H9 (cell line): ENCODE measurements at regions not wholly inside any gene's neighbourhood (a gene's known extent, or its start where the extent isn't known, plus 50 kb on each side); places are given as distances from the start of the nearest gene placed in this dataset.

Source experiments
- DNase-seq: peaks from one replicate; pipeline ENCODE4 v3.0.0-alpha.2; 2017
- H2AFZ ChIP-seq: one replicate; pipeline ENCODE4 v1.6.1; 2013; ENCODE audit warnings: mild to moderate bottlenecking, low read length, control low read depth, moderate library complexity
- H2AK5ac ChIP-seq: 2 replicates; pipeline ENCODE4 v1.6.1; 2013; ENCODE audit warnings: low read length, control low read depth, mixed read lengths; ENCODE audit not compliant: insufficient read length
- H2BK120ac ChIP-seq: one replicate; pipeline ENCODE4 v1.6.1; 2013; ENCODE audit warnings: low read depth, mild to moderate bottlenecking, low read length, control low read depth, inconsistent platforms; ENCODE audit not compliant: poor library complexity, severe bottlenecking
- H2BK12ac ChIP-seq: 2 replicates; pipeline ENCODE4 v1.6.1; 2013; ENCODE audit warnings: low read length, control low read depth, mixed read lengths, low read depth; ENCODE audit not compliant: insufficient read length
- H2BK15ac ChIP-seq: 2 replicates; pipeline ENCODE4 v1.6.1; 2013; ENCODE audit warnings: low read depth, low read length, control low read depth
- H2BK20ac ChIP-seq: one replicate; pipeline ENCODE4 v1.6.1; 2013; ENCODE audit warnings: low read depth, mild to moderate bottlenecking, low read length, control low read depth, inconsistent platforms; ENCODE audit not compliant: poor library complexity, severe bottlenecking
- H2BK5ac ChIP-seq: 2 replicates; pipeline ENCODE4 v1.6.1; 2013; ENCODE audit warnings: low read length, control low read depth, mixed read lengths; ENCODE audit not compliant: insufficient read length
- H3K14ac ChIP-seq: 2 replicates; pipeline ENCODE4 v1.6.1; 2013; ENCODE audit warnings: low read length, control low read depth; ENCODE audit not compliant: insufficient read depth
- H3K18ac ChIP-seq: 2 replicates; pipeline ENCODE4 v1.6.1; 2013; ENCODE audit warnings: low read depth, mild to moderate bottlenecking, mixed read lengths, low read length, control low read depth; ENCODE audit not compliant: insufficient read length
- H3K23ac ChIP-seq: 2 replicates; pipeline ENCODE4 v1.6.1; 2013; ENCODE audit warnings: low read length, control low read depth, mixed read lengths, low read depth; ENCODE audit not compliant: insufficient read length
- H3K23me2 ChIP-seq: 2 replicates; pipeline ENCODE4 v1.6.1; 2013; ENCODE audit warnings: low read depth, mild to moderate bottlenecking, mixed read lengths, low read length, control low read depth; ENCODE audit not compliant: insufficient read length, poor library complexity, severe bottlenecking
- H3K27ac ChIP-seq: 2 replicates; pipeline ENCODE4 v1.5.1; 2013; ENCODE audit warnings: low read length, control low read depth, mixed read lengths, low read depth; ENCODE audit not compliant: insufficient read length
- H3K27me3 ChIP-seq: 2 replicates; pipeline ENCODE4 v1.6.1; 2013; ENCODE audit warnings: low read length, control low read depth, inconsistent platforms; ENCODE audit not compliant: insufficient read depth
- H3K4ac ChIP-seq: 2 replicates; pipeline ENCODE4 v1.6.1; 2013; ENCODE audit warnings: low read depth, mild to moderate bottlenecking, control low read depth, inconsistent platforms, low read length, moderate library complexity
- H3K4me1 ChIP-seq: 2 replicates; pipeline ENCODE4 v1.6.1; 2013; ENCODE audit warnings: low read length, control low read depth, inconsistent platforms; ENCODE audit not compliant: insufficient read depth
- H3K4me2 ChIP-seq: 2 replicates; pipeline ENCODE4 v1.6.1; 2013; ENCODE audit warnings: low read length, control low read depth, mixed read lengths; ENCODE audit not compliant: insufficient read length, insufficient read depth
- H3K56ac ChIP-seq: 2 replicates; pipeline ENCODE4 v1.6.1; 2013; ENCODE audit warnings: low read depth, mild to moderate bottlenecking, mixed read lengths, low read length, control low read depth; ENCODE audit not compliant: insufficient read length
- H3K79me1 ChIP-seq: 2 replicates; pipeline ENCODE4 v1.6.1; 2013; ENCODE audit warnings: low read depth, mild to moderate bottlenecking, moderate library complexity, low read length, control low read depth, inconsistent platforms; ENCODE audit not compliant: insufficient read depth, poor library complexity, severe bottlenecking
- H3K79me2 ChIP-seq: 2 replicates; pipeline ENCODE4 v1.6.1; 2013; ENCODE audit warnings: low read length, control low read depth, inconsistent platforms; ENCODE audit not compliant: insufficient read depth
- H3K9ac ChIP-seq: 2 replicates; pipeline ENCODE4 v1.6.1; 2013; ENCODE audit warnings: low read length, control low read depth, mixed read lengths; ENCODE audit not compliant: insufficient read length; ENCODE audit errors: extremely low read depth
- H3K9me3 ChIP-seq: one replicate; pipeline ENCODE4 v1.6.1; 2013; ENCODE audit warnings: low read depth, low read length, inconsistent platforms; ENCODE audit not compliant: control insufficient read depth
- H3T11ph ChIP-seq: one replicate; pipeline ENCODE4 v1.6.1; 2013; ENCODE audit warnings: mild to moderate bottlenecking, low read length, control low read depth, inconsistent platforms
- H4K20me1 ChIP-seq: one replicate; pipeline ENCODE4 v1.6.1; 2013; ENCODE audit not compliant: control insufficient read depth, insufficient read length, insufficient read depth
- H4K5ac ChIP-seq: 2 replicates; pipeline ENCODE4 v1.6.1; 2013; ENCODE audit warnings: low read depth, mild to moderate bottlenecking, mixed read lengths, low read length, control low read depth; ENCODE audit not compliant: insufficient read length
- H4K8ac ChIP-seq: replicated peaks from 2 replicates; pipeline ENCODE4 v1.6.1; 2013; ENCODE audit warnings: low read length, control low read depth, mixed read lengths, low read depth; ENCODE audit not compliant: insufficient read length
- H4K91ac ChIP-seq: 2 replicates; pipeline ENCODE4 v1.6.1; 2013; ENCODE audit warnings: low read depth, mild to moderate bottlenecking, moderate library complexity, mixed read lengths, low read length, control low read depth; ENCODE audit not compliant: insufficient read length
- H3K27ac Mint-ChIP-seq, 3 experiments: 2 replicates in 2 of 3; 3 replicates in 1 of 3; pipeline ENCODE4 v1.8.0; 2020 to 2021; ENCODE audit warnings: mixed read lengths in 3 of 3, mild to moderate bottlenecking in 1 of 3, moderate library complexity in 1 of 3
- H3K27me3 Mint-ChIP-seq: 2 replicates; pipeline ENCODE4 v1.8.0; 2021; ENCODE audit warnings: low read depth, mild to moderate bottlenecking, moderate library complexity, mixed read lengths
- H3K36me3 Mint-ChIP-seq, 3 experiments: 2 replicates in 2 of 3; 3 replicates in 1 of 3; pipeline ENCODE4 v1.8.0; 2020 to 2021; ENCODE audit warnings: low read depth in 3 of 3, mixed read lengths in 3 of 3; ENCODE audit not compliant: insufficient read depth in 1 of 3
- H3K4me1 Mint-ChIP-seq, 2 experiments: 2 replicates each; pipeline ENCODE4 v1.8.0; 2020; ENCODE audit warnings: mixed read lengths in 2 of 2
- H3K4me3 Mint-ChIP-seq, 2 experiments: 2 replicates in 1 of 2; 3 replicates in 1 of 2; pipeline ENCODE4 v1.8.0; 2020 to 2021; ENCODE audit warnings: mild to moderate bottlenecking in 2 of 2, mixed read lengths in 2 of 2, moderate library complexity in 1 of 2
- H3K9me3 Mint-ChIP-seq, 2 experiments: 2 replicates in 1 of 2; 3 replicates in 1 of 2; pipeline ENCODE4 v1.8.0; 2020; ENCODE audit warnings: mild to moderate bottlenecking in 2 of 2, mixed read lengths in 2 of 2, moderate library complexity in 1 of 2
- WGBS: extraction: QIAGEN DNeasy Blood & Tissue Kit; methylation state at CpG from one replicate; pipeline ENCODE4 v1.1.7; 2013; ENCODE audit warnings: missing lambda C conversion rate, low lambda C conversion rate, mixed read lengths; ENCODE audit not compliant: insufficient read length; ENCODE audit errors: extremely low coverage; 5-methylcytosine and 5-hydroxymethylcytosine counted together
- TF ChIP-seq, protein P1 (sequence below): fragments of 200-600 bp; sonication (generic); conservative IDR thresholded peaks from 3 replicates; pipeline ENCODE4 v1.8.0; 2021; ENCODE audit warnings: antibody characterized with exemption, mild to moderate bottlenecking

DNA sequence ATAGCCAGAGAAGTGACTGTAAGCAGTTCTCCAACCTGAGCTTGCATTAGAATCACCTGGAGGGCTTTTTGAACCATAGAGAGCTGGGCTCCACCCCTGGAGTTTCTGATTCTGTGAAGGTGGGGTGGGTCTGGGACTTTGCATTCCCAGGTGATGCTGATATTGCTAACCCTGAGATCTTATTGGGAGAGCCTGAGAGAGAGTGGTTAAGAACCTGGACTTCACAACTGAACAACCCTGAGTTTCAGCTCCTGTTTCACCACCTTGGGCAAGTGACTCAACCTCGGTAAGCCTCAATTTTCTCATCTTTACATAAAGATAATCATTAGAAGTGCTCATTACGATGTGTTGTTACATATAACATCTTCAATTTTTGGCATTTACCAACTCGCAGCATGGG is 498.6 kb downstream of the EBF1 start:
- no peak overlapping the region for H2BK120ac ChIP-seq
- H3K79me2 ChIP-seq = no peaks in the 10 kb centered on the region
- no peak for DNase-seq
- H3K27me3 Mint-ChIP-seq = no peaks in the 10 kb centered on the region
- TF ChIP-seq, protein P1, sequence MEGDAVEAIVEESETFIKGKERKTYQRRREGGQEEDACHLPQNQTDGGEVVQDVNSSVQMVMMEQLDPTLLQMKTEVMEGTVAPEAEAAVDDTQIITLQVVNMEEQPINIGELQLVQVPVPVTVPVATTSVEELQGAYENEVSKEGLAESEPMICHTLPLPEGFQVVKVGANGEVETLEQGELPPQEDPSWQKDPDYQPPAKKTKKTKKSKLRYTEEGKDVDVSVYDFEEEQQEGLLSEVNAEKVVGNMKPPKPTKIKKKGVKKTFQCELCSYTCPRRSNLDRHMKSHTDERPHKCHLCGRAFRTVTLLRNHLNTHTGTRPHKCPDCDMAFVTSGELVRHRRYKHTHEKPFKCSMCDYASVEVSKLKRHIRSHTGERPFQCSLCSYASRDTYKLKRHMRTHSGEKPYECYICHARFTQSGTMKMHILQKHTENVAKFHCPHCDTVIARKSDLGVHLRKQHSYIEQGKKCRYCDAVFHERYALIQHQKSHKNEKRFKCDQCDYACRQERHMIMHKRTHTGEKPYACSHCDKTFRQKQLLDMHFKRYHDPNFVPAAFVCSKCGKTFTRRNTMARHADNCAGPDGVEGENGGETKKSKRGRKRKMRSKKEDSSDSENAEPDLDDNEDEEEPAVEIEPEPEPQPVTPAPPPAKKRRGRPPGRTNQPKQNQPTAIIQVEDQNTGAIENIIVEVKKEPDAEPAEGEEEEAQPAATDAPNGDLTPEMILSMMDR = no peak
- H3K9me3 ChIP-seq = no peaks in the 10 kb centered on the region
- H3K27ac Mint-ChIP-seq = no peak overlapping the region; a peak in 1 of 7 replicates
- no peak overlapping the region for H2BK20ac ChIP-seq
- no peaks in the 10 kb centered on the region for H3K4me1 Mint-ChIP-seq
- H2BK5ac ChIP-seq = no peak overlapping the region
- no peaks in the 10 kb centered on the region for H4K20me1 ChIP-seq
- no peak overlapping the region for H3K4ac ChIP-seq
- H3K4me2 ChIP-seq = no peak overlapping the region
- H2AK5ac ChIP-seq = no peak overlapping the region
- H3K79me1 ChIP-seq = no peaks in the 10 kb centered on the region
- H3K27ac ChIP-seq = no peak overlapping the region
- H3K27me3 ChIP-seq = no peaks in the 10 kb centered on the region
- no peak overlapping the region for H2BK12ac ChIP-seq
- H3K18ac ChIP-seq = no peak overlapping the region
- H4K5ac ChIP-seq = no peak overlapping the region
- H3K23ac ChIP-seq = no peak overlapping the region
- H3K4me1 ChIP-seq = no peaks in the 10 kb centered on the region
- no peak overlapping the region for H4K8ac ChIP-seq
- no peak overlapping the region for H3K4me3 Mint-ChIP-seq
- H2AFZ ChIP-seq = no peak overlapping the region
- no peak overlapping the region for H3K14ac ChIP-seq
- WGBS = no CpG with 5 or more reads among the region's 3 CpGs
- no peak overlapping the region for H3K56ac ChIP-seq
- no peaks in the 10 kb centered on the region for H3K23me2 ChIP-seq
- no peaks in the 10 kb centered on the region; a peak in 1 of 7 replicates for H3K36me3 Mint-ChIP-seq
- H3K9ac ChIP-seq = no peak overlapping the region
- no peak overlapping the region for H3T11ph ChIP-seq
- peaks cover 0 to 6% of the 10 kb centered on the region in 2 experiments; a peak in 2 of 5 replicates for H3K9me3 Mint-ChIP-seq
- H4K91ac ChIP-seq = no peak overlapping the region
- H2BK15ac ChIP-seq = no peak overlapping the region
